ENCODE measurements at regions not wholly inside any gene's neighbourhood (a gene's known extent, or its start where the extent isn't known, plus 50 kb on each side); places are given as distances from the start of the nearest gene placed in this dataset.

DNA sequence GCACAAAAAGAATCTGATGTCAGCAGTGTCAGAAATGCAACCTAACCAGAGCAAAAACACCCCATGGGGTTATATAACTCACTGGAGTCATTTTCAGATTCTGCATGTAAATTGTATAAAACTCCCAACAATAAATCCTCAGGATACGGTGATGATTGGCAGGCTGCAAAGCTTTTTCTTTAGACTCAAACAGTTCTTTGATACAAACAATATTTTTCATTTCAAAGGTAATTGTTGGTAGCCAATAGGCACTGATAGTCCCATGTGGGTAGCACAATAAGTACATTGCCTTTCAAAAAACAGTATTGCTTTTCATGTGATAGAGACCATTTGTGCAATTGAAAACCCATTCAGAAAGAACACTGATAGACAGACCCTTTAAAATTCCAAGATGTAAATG, 98.0 kb downstream of the TMEM26 start:
- no peak for ATAC-seq (ENCODE audit: low read depth)
- Histone ChIP-seq H3K4me3 (ENCODE audit: insufficient read depth, low read depth, low read length) (no peak overlapping the region), H3K9me3 (ENCODE audit: control insufficient read depth, insufficient read depth, low read length) (no peaks in the 10 kb centered on the region), H3K56ac (ENCODE audit: extremely low read depth, insufficient read depth, low read length) (no peak overlapping the region), H4K20me1 (ENCODE audit: insufficient read depth, low read length) (no peaks in the 10 kb centered on the region), H2AK5ac (ENCODE audit: low read depth, low read length) (no peak overlapping the region), H2AK9ac (replicated peaks; ENCODE audit: low read depth, low read length, poor library complexity) (no peak overlapping the region), H3K18ac (ENCODE audit: low read depth, low read length) (no peak overlapping the region), H2BK20ac (ENCODE audit: low read depth, low read length) (no peak overlapping the region), H3K23ac (ENCODE audit: low read depth, low read length) (no peak overlapping the region), H3K9me1 (ENCODE audit: insufficient read depth, low read length) (no peaks in the 10 kb centered on the region), H3K27me3 (ENCODE audit: control insufficient read depth, insufficient read depth, low read length) (no peaks in the 10 kb centered on the region), H3K4ac (ENCODE audit: low read depth, low read length) (no peak overlapping the region), H3K36me3 (ENCODE audit: control insufficient read depth, insufficient read depth, low read length) (no peaks in the 10 kb centered on the region), H3K4me1 (ENCODE audit: control insufficient read depth, insufficient read depth, low read length) (no peaks in the 10 kb centered on the region), H2BK15ac (ENCODE audit: low read depth, low read length) (no peak overlapping the region), H4K5ac (ENCODE audit: low read depth, low read length) (no peak overlapping the region), H3K27ac (ENCODE audit: insufficient read depth, low read length) (no peak overlapping the region), H2AFZ (replicated peaks; ENCODE audit: low read length, poor library complexity) (no peak overlapping the region), H3K9ac (ENCODE audit: low read depth, low read length) (no peak overlapping the region), H4K8ac (ENCODE audit: low read depth in 2 of 2, low read length in 2 of 2) (no peak overlapping the region), H2BK5ac (ENCODE audit: low read depth, low read length, poor library complexity, severe bottlenecking) (no peak overlapping the region), H3K79me1 (ENCODE audit: low read depth in 1 of 2, low read length in 2 of 2) (no peaks in the 10 kb centered on the region), H3K14ac (replicated peaks; ENCODE audit: low read depth, low read length) (no peak overlapping the region), H4K91ac (ENCODE audit: insufficient read depth, low read depth, low read length) (no peak overlapping the region), H3K4me2 (ENCODE audit: low read depth, low read length) (no peak overlapping the region), H2BK120ac (ENCODE audit: low read depth, low read length) (no peak overlapping the region)
- in situ Hi-C loops (cut with MboI; ENCODE audit: low sequenced_read_pairs) = no loop called here
- TF ChIP-seq POLR2A (IDR thresholded peaks at IDR 0.05; ENCODE audit: low read depth, low read length) (no peak), MAZ (IDR thresholded peaks at IDR 0.05; ENCODE audit: borderline replicate concordance, low read depth, low read length) (no peak)
- no TSS peak for BruUV-seq (replicated peaks)
- intact Hi-C loops (cut with micrococcal nuclease) = loop anchor here (10.0 kb wide), 1 partner anchor 130 kb away; no protein-coding TSS in a partner anchor
- no peak for DNase-seq
- ChIA-PET POLR2A (ENCODE audit: unreplicated experiment) (no interaction called here), CTCF (no interaction called here)
- dilution Hi-C loops (cut with HindIII; ENCODE audit: low sequenced_read_pairs, unreplicated experiment) = no loop called here
- no CpG with 5 or more reads among the region's 1 CpG for WGBS, 2 experiments (ENCODE audit: extremely low coverage in 2 of 2, insufficient read length in 1 of 2)
